ENCODE measurements at regions not wholly inside any gene's neighbourhood (a gene's known extent, or its start where the extent isn't known, plus 50 kb on each side); places are given as distances from the start of the nearest gene placed in this dataset.
"Not testable (repeated sequence)": the region's sequence is repeated elsewhere in the genome, so short reads cannot be mapped to it uniquely, and the experiment has no call there.

DNA sequence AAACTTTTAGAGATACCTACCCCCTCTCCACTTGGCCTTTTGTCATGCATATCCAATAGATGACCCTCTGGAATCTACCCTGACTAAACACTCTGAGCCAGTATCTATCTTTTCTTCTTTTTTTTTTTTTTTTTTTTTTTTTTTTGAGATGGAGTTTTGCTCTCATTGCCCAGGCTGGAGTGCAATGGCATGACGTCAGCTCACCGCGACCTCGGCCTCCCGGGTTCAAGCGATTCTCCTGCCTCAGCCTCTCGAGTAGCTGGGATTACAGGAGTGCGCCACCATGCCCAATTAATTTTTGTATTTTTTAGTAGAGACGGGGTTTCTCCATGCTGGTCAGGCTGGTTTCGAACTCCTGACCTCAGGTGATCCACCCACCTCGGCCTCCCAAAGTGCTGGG is 50.8 kb upstream of the GRIN2B start:
- not testable (repeated sequence) for DNase-seq

GRCh38 chr12:14043776-14044175 is 62.4 kb upstream of the GRIN2B start:
- no peak for DNase-seq

DNA sequence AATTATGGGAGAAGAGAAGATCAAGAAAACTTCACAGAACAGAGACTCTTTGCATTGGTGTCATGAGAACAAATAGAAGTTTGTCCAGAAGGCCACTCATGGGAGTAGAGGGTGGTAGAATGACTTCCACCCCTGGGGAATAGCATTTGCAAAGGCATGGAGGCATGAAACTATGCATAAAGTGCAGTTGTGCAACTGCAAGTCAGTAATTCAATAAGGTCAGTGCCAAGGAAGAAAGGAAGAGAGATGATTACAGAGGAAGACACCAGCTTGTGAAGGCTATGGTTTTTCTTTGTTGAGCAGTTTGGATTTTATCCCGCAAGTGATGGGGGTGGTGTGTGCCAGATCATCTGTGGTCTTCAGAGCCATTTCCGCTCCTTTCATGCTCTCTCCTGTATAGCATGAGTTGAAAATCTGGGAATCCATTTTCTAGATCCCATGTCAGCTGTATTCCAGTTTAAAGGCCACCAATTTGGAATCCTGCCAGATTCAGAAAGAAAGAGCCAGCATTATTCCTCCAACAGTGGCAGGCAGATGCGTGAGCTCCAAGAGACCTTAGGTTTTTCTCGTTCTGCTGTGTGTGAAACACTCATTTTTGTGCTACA is 67.6 kb upstream of the GRIN2B start:
- no peak for DNase-seq

GRCh38 chr12:14057895-14058294 is 76.5 kb upstream of the GRIN2B start:
- no peak for DNase-seq

GRCh38 chr12:14058717-14059116 is 77.3 kb upstream of the GRIN2B start:
- no peak for DNase-seq

DNA sequence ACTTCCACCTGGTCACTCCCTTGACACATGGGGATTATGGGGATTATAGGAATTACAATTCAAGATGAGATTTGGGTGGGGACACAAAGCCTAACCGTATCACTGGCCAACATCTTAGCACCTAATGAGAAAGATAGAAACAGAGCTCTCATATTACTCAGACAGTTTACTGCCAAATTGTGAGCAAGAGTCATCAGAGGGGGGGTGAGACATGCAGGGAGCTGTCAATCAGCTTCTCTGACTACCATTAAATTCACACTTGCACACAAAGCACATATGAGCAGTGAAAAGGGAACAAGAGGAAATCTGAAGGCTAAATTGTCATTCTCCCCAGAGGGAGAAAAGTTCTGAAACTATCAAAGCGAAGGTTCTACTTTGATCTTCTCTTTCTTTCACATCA is 78.1 kb upstream of the GRIN2B start:
- no peak for DNase-seq

DNA sequence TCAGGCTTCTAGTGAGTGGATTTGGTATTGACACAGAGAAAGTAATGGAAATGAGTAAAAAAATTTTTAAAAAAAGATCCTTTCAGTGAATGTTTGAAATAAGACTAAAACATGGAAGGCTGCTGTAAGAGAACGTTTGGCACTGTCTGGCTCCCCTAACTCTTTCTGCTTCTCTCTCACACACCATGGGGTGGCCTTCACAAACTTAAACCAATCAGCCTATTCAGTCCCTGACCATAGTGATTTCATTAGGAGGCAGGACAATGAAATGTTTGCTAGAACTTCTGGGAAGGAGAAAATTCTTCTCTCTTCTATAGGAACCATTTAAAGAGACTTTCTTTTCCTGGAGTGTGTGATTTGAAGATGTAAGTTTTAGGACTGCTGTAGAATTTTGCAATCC is 84.2 kb upstream of the GRIN2B start:
- DNase-seq: no peak

DNA sequence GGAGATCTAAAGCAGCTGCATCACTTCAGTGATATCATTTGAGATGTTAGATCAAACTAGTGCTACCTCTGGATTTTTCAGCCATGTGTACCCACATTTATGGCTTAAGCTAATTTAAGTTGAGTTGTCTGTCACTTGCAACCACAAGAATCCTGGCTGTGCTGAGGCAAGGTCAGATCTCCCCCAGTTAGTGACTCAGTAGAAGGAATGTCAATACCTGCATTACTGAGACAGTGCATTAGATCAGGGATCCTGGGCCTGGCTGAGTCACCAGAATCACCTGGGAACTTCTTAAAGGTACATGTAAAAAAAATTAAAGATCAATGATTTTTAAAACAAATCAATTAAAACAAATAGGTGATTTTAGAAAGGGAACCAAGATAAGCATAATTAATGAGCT is 84.6 kb upstream of the GRIN2B start:
- DNase-seq: no peak

- no peak for DNase-seq
Measured at GRCh38 chr12:14068961-14069360, 87.6 kb upstream of the GRIN2B start.

GRCh38 chr12:14071833-14072232 is 90.4 kb upstream of the GRIN2B start:
- no peak for DNase-seq

GRCh38 chr12:14072987-14073386 is 91.6 kb upstream of the GRIN2B start:
- DNase-seq: no peak

DNA sequence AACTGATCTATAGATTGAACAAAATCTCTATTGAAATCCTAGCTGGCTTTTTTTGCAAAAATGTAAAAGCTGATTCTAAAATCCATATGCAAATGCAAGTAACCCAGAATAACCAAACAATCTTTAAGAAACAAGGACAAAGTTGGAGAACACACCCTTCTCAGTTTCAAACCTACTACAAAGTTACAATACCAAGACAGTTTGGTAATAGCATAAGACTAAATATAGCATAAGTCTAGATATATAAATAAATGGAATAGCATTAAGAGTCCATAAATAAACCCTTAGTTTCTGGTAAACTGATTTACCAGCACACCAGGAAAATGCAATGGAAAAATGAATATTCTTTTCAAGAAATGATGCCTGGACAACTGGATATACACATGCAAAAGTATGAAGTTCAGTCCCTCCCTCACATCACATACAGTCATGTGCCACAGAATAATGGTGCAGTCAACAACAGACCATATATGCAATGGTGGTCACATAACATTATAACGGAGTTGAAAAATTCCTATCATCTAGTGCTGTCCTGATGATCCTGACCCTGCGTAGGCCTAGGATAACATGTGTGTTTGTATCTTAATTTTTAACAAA is 94.5 kb upstream of the GRIN2B start:
- DNase-seq: no peak

- no peak for DNase-seq
Measured at GRCh38 chr12:14076538-14076937, 95.1 kb upstream of the GRIN2B start.

DNA sequence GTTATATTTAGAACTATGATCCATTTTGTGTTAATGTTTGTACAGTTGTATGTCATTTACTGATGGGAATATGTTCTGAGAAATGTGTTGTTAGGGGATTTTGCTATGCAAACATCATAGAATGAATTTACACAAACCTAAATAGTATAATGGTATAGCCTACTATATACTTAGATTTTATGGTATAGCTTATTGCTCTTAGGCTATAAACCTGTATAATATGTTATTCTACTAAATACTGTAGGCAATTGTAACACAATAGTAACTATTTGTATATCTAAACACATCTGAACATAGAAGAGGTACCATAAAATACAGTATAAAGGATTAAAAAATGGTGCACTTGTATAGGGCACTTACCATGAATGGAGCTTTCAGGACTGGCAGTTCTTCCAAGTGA is 105.4 kb upstream of the GRIN2B start:
- DNase-seq: no peak

GRCh38 chr12:14099994-14100393 is 118.6 kb upstream of the GRIN2B start:
- no peak for DNase-seq

- not testable (repeated sequence) for DNase-seq
Measured at GRCh38 chr12:14101556-14101955, 120.2 kb upstream of the GRIN2B start.

DNA sequence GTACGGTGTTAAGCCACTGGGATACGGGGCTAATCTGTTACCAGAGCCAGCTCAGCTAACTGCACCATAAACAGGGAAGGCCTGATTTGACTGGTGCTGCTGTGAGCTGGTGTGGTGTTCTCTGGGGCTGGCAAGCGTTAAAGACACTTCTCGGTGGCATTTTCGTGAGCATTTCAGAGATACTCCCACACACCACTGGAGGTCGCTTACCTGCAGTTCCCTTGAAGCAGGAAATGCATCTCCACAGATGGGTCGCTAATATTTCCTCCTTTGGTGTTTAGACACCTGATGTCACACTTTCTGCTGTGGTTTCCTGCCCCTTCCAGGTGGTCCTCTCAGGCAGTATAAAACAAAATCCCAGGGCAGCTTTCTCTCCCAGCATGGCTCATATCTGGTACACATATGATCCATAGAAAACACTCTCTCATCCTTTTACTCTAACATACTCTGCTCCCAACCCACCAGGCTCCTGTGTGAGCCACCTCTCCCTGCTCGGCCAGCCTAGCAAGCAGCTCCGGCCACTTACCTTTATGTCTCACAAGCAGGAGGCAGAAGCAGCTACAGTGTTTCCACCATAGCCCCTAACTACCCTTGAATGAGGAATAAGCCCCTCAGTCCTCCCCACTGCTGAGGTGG is 129.9 kb upstream of the GRIN2B start:
- no peak for DNase-seq

- no peak for DNase-seq
Measured at GRCh38 chr12:14113031-14113430, 131.6 kb upstream of the GRIN2B start.

GRCh38 chr12:14126692-14127091 is 145.3 kb upstream of the GRIN2B start:
- no peak for DNase-seq

GRCh38 chr12:14129611-14130195 is 148.3 kb upstream of the GRIN2B start:
- DNase-seq: no peak

GRCh38 chr12:14135996-14136395 is 154.6 kb upstream of the GRIN2B start:
- DNase-seq: no peak

GRCh38 chr12:14138495-14138894 is 157.1 kb upstream of the GRIN2B start:
- DNase-seq: no peak

DNA sequence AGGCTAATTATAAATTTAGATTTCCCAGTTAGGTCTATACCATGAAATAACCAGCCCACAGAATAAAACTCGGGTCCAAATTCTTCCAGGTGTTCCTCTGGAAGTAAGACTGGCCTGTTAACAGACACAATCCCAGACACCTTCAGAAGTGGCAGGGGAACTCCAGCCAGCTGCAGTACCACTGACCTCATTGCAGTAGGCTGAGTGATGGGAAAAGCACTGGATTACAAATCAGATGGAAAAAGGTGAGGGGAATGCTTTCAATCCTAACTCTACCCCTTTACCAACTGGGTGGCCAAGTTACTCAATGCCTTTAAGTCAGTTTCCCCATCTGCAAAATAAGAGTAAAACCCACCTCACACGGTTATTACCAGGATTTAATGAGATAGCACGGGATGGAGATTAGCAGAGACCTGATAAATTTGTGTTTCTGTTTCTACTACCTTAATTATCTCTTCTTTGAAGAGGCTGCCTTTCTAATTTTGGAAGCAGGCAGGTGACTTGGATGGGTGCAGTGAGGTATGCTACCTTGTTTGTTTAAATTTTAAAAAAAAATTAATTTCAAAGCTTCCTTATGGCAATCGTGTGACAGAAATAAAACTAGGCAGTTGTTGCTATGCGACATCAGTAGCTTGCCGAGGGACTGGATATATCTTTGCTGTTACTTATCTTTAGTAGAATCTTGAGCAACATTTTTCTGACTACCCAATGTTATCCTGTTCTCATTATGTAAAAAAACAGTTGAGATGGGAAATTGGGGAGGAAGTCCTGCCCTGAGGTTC is 167.3 kb upstream of the GRIN2B start:
- no peak for DNase-seq

DNA sequence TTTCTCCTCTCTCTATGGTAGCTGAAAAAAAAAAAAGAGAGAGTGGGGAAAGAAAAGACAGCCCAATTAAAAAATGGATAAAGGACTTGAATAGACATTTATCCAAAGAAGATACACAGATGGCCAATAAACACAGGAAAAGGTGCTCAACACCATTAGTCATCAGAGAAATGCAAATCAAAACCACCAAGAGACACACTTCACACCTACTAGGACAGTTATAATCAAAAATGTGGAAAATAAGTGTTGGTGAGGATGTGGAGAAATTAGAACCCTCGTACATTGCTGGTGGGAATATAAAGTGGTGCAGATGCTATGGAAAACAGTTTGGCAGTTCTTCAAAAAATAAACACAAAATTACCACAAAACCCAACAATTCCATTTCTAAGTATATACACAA is 172.4 kb upstream of the GRIN2B start:
- no peak for DNase-seq
